ENCODE measurements at regions not wholly inside any gene's neighbourhood (a gene's known extent, or its start where the extent isn't known, plus 50 kb on each side); places are given as distances from the start of the nearest gene placed in this dataset.

DNA sequence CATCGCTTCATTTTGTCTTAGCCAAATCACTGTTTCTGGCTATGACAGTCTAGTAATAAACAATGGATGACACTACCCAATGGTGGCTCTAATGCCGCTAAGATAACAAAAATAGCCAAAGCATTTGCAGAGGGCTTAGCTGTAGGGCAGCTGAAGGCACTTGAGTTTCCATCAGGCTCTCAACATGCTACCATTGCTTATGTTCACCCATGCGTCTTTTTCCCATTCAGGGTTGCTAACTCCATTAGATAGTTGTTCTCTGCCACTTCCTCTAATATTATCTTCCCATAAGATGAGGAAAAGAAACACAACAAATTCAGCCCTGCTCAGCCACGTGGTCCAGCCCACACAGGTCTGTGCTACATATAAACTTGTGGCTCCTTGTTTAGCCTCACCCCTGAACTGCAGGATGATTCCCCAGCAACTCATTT is 159.6 kb downstream of the TOMM20 start:
- no peak for TF ChIP-seq CTCF (IDR thresholded peaks at IDR 0.05; ENCODE audit: poor library complexity, severe bottlenecking)
- TF ChIP-seq REST (IDR thresholded peaks at IDR 0.05; ENCODE audit: borderline replicate concordance), result no peak
- no peak for TF ChIP-seq EZH2 (IDR thresholded peaks at IDR 0.05; ENCODE audit: borderline replicate concordance, insufficient read depth, low read length, poor library complexity, severe bottlenecking)
- TF ChIP-seq TAF1 (IDR thresholded peaks at IDR 0.05; ENCODE audit: low read depth), result no peak
- no peak for TF ChIP-seq MXI1 (conservative IDR thresholded peaks at IDR 0.05; ENCODE audit: poor library complexity, severe bottlenecking)
- TF ChIP-seq POLR2AphosphoS5 (IDR thresholded peaks at IDR 0.05), result no peak
- TF ChIP-seq EP300 (conservative IDR thresholded peaks at IDR 0.05; ENCODE audit: poor library complexity, severe bottlenecking), result no peak
- no peak for TF ChIP-seq SMC3 (conservative IDR thresholded peaks at IDR 0.05; ENCODE audit: poor library complexity)

All from neural cell (in vitro differentiated cells).